Activated CD8-positive, alpha-beta T cell treated with anti-CD3 and anti-CD28 coated beads for 36 hours (primary cell): ENCODE measurements at regions not wholly inside any gene's neighbourhood (a gene's known extent, or its start where the extent isn't known, plus 50 kb on each side); places are given as distances from the start of the nearest gene placed in this dataset.

Experiments
- ATAC-seq: fragments of 200-7000 bp; cut with Tn5 transposase; one replicate; pipeline ENCODE4 v1.10.0; 2021; ENCODE audit warnings: mild to moderate bottlenecking, moderate library complexity
- CTCF ChIA-PET: fragments of 350-600 bp; sonication (Branson Sonifier 250); formaldehyde crosslinking; loops from one replicate; lab custom pipeline; 2021; ENCODE audit warnings: antibody characterized with exemption; lab: Charles Lee
- POLR2A ChIA-PET: fragments of 350-600 bp; sonication (Branson Sonifier 250); formaldehyde crosslinking; loops from one replicate; lab custom pipeline; 2021; ENCODE audit warnings: antibody characterized with exemption; lab: Charles Lee
- DNase-seq: peaks from one replicate; pipeline ENCODE4 v3.0.0-alpha.2; 2020
- H3K27ac Mint-ChIP-seq: one replicate; pipeline ENCODE4 v1.8.0; 2021; ENCODE audit warnings: mild to moderate bottlenecking, mixed read lengths
- H3K27me3 Mint-ChIP-seq: one replicate; pipeline ENCODE4 v1.8.0; 2021; ENCODE audit warnings: mixed read lengths
- H3K36me3 Mint-ChIP-seq: one replicate; pipeline ENCODE4 v1.8.0; 2021; ENCODE audit warnings: low read depth, mixed read lengths
- H3K4me1 Mint-ChIP-seq: one replicate; pipeline ENCODE4 v1.8.0; 2021; ENCODE audit warnings: low read depth, mixed read lengths
- H3K4me3 Mint-ChIP-seq: one replicate; pipeline ENCODE4 v1.8.0; 2021; ENCODE audit warnings: mild to moderate bottlenecking, moderate library complexity, mixed read lengths
- H3K9me3 Mint-ChIP-seq: one replicate; pipeline ENCODE4 v1.8.0; 2021; ENCODE audit warnings: mixed read lengths
- CTCF ChIP-seq: fragments of 200-600 bp; IDR thresholded peaks from one replicate; pipeline ENCODE4 v1.8.0; 2022; ENCODE audit warnings: antibody characterized with exemption, mild to moderate bottlenecking
- intact Hi-C: fragments of 100-400 bp; cut with micrococcal nuclease; formaldehyde crosslinking; loops from one replicate; pipeline ENCODE4 v1.10.0; 2022

GRCh38 chr7:83861876-83862275 is 212.9 kb upstream of the SEMA3E start:
- H3K4me1 Mint-ChIP-seq, result no peaks in the 10 kb centered on the region
- TF ChIP-seq CTCF, result no peak
- no peak overlapping the region for H3K27ac Mint-ChIP-seq
- ChIA-PET POLR2A (no interaction called here), CTCF (no interaction called here)
- H3K27me3 Mint-ChIP-seq, result no peaks in the 10 kb centered on the region
- no peaks in the 10 kb centered on the region for H3K36me3 Mint-ChIP-seq
- ATAC-seq, result no peak
- intact Hi-C loops, result no loop called here
- H3K4me3 Mint-ChIP-seq, result no peak overlapping the region
- no peaks in the 10 kb centered on the region for H3K9me3 Mint-ChIP-seq
- DNase-seq, result no peak

GRCh38 chr7:83859827-83860226 is 210.9 kb upstream of the SEMA3E start:
- Mint-ChIP-seq H3K27me3 (no peaks in the 10 kb centered on the region), H3K36me3 (no peaks in the 10 kb centered on the region), H3K9me3 (no peaks in the 10 kb centered on the region), H3K27ac (no peak overlapping the region), H3K4me3 (no peak overlapping the region), H3K4me1 (no peaks in the 10 kb centered on the region)
- ATAC-seq (no peak), DNase-seq (no peak)
- ChIA-PET CTCF (no interaction called here), POLR2A (interaction anchor here (0.6 kb wide), 1 partner anchor 108 kb away, joined by 4 read pairs; no protein-coding TSS in a partner anchor)
- no peak for TF ChIP-seq CTCF
- intact Hi-C loops, result no loop called here

- Mint-ChIP-seq H3K27me3 (no peaks in the 10 kb centered on the region), H3K27ac (no peak overlapping the region), H3K4me1 (no peaks in the 10 kb centered on the region), H3K4me3 (no peak overlapping the region), H3K36me3 (no peaks in the 10 kb centered on the region), H3K9me3 (no peaks in the 10 kb centered on the region)
- no peak for TF ChIP-seq CTCF
- intact Hi-C loops, result no loop called here
- no peak for ATAC-seq
- POLR2A ChIA-PET, result no interaction called here
- DNase-seq, result no peak
- CTCF ChIA-PET, result no interaction called here
Measured at GRCh38 chr7:83857691-83858090, 208.8 kb upstream of the SEMA3E start.

GRCh38 chr7:83856094-83856493 is 207.2 kb upstream of the SEMA3E start:
- Mint-ChIP-seq H3K27ac (no peak overlapping the region), H3K9me3 (no peaks in the 10 kb centered on the region), H3K4me1 (no peaks in the 10 kb centered on the region), H3K27me3 (no peaks in the 10 kb centered on the region), H3K36me3 (no peaks in the 10 kb centered on the region), H3K4me3 (no peak overlapping the region)
- no peak for TF ChIP-seq CTCF
- ChIA-PET CTCF (no interaction called here), POLR2A (no interaction called here)
- intact Hi-C loops, result no loop called here
- DNase-seq (no peak), ATAC-seq (no peak)

GRCh38 chr7:83852136-83852535 is 203.2 kb upstream of the SEMA3E start:
- H3K27ac Mint-ChIP-seq, result no peak overlapping the region
- H3K36me3 Mint-ChIP-seq, result no peaks in the 10 kb centered on the region
- CTCF ChIA-PET, result no interaction called here
- H3K9me3 Mint-ChIP-seq, result no peaks in the 10 kb centered on the region
- no peaks in the 10 kb centered on the region for H3K4me1 Mint-ChIP-seq
- TF ChIP-seq CTCF, result no peak
- H3K27me3 Mint-ChIP-seq, result no peaks in the 10 kb centered on the region
- ATAC-seq (no peak), DNase-seq (no peak)
- H3K4me3 Mint-ChIP-seq, result no peak overlapping the region
- intact Hi-C loops, result no loop called here
- POLR2A ChIA-PET, result no interaction called here
